MCF 10A (cell line): ENCODE measurements at regions not wholly inside any gene's neighbourhood (a gene's known extent, or its start where the extent isn't known, plus 50 kb on each side); places are given as distances from the start of the nearest gene placed in this dataset.

Source experiments
- BruUV-seq: library from RNA; stranded (reverse); fragments of 400-500 nt; replicated peaks from 2 replicates; lab custom pipeline; 2021; lab: Mats Ljungman, UMichigan
- CTCF ChIA-PET: fragments of 300-600 bp; sonication (Branson Sonifier 250); formaldehyde crosslinking; extraction: SDS; loops from one replicate; lab custom pipeline; 2021; ENCODE audit warnings: antibody characterized with exemption, inconsistent platforms; lab: Yijun Ruan, JAX
- POLR2A ChIA-PET: fragments of 300-600, 350-650 bp; sonication (Branson Sonifier 250); formaldehyde crosslinking; extraction: SDS; loops from one replicate; lab custom pipeline; 2020; ENCODE audit warnings: antibody characterized with exemption, inconsistent platforms; lab: Yijun Ruan, JAX
- DNase-seq: peaks from one replicate; pipeline ENCODE4 v3.0.0-alpha.2; 2018; ENCODE audit not compliant: unreplicated experiment
- H3K27ac Mint-ChIP-seq: one replicate; pipeline ENCODE4 v1.8.0; 2022; ENCODE audit warnings: mild to moderate bottlenecking, low read depth, mixed read lengths; ENCODE audit not compliant: unreplicated experiment
- H3K27me3 Mint-ChIP-seq: one replicate; pipeline ENCODE4 v1.8.0; 2022; ENCODE audit warnings: mixed read lengths; ENCODE audit not compliant: insufficient read depth, unreplicated experiment
- H3K36me3 Mint-ChIP-seq: one replicate; pipeline ENCODE4 v1.8.0; 2022; ENCODE audit warnings: mild to moderate bottlenecking, moderate library complexity, mixed read lengths; ENCODE audit not compliant: insufficient read depth, unreplicated experiment
- H3K4me1 Mint-ChIP-seq: one replicate; pipeline ENCODE4 v1.8.0; 2022; ENCODE audit warnings: mixed read lengths; ENCODE audit not compliant: insufficient read depth, unreplicated experiment
- H3K4me3 Mint-ChIP-seq: one replicate; pipeline ENCODE4 v1.8.0; 2022; ENCODE audit warnings: mild to moderate bottlenecking, moderate library complexity, mixed read lengths; ENCODE audit not compliant: unreplicated experiment
- H3K9me3 Mint-ChIP-seq: one replicate; pipeline ENCODE4 v1.8.0; 2022; ENCODE audit warnings: mixed read lengths; ENCODE audit not compliant: unreplicated experiment
- CTCF ChIP-seq: fragments of 200-600 bp; IDR thresholded peaks from one replicate; pipeline ENCODE4 v1.8.0; 2022; ENCODE audit warnings: antibody characterized with exemption, mild to moderate bottlenecking; ENCODE audit not compliant: unreplicated experiment
- intact Hi-C: fragments of 100-400 bp; cut with micrococcal nuclease; formaldehyde crosslinking; loops from 2 replicates; pipeline ENCODE4 v1.14.1; 2022

- no peak for TF ChIP-seq CTCF
- Mint-ChIP-seq H3K27me3 (no peaks in the 10 kb centered on the region), H3K36me3 (no peaks in the 10 kb centered on the region), H3K4me1 (peaks cover 16% of the 10 kb centered on the region), H3K9me3 (no peaks in the 10 kb centered on the region), H3K4me3 (peak overlapping the region; percentile 34), H3K27ac (peak overlapping the region; percentile 95)
- DNase-seq: peak; percentile 86
- intact Hi-C loops: loop anchor here (2.0 kb wide), 1 partner anchor 1070 kb away; no protein-coding TSS in a partner anchor
- no TSS peak for BruUV-seq
- ChIA-PET POLR2A (no interaction called here), CTCF (no interaction called here)
Measured at GRCh38 chr4:14726877-14727361, 275.4 kb upstream of the CPEB2 start.

GRCh38 chr4:14729282-14730000, 272.8 kb upstream of the CPEB2 start:
- ChIA-PET CTCF (interaction anchor here (0.6 to 1.0 kb wide), 5 partner anchors 21 to 739 kb away, joined by 3 to 4 read pairs (median 3); no protein-coding TSS in a partner anchor), POLR2A (interaction anchor here (0.6 to 1.1 kb wide), 2 partner anchors 42 to 746 kb away, joined by 3 read pairs; no protein-coding TSS in a partner anchor)
- intact Hi-C loops: no loop called here
- no peak for DNase-seq
- Mint-ChIP-seq H3K36me3 (peaks cover 7% of the 10 kb centered on the region), H3K4me1 (peaks cover 16% of the 10 kb centered on the region), H3K4me3 (no peak overlapping the region), H3K27ac (no peak overlapping the region), H3K27me3 (no peaks in the 10 kb centered on the region), H3K9me3 (no peaks in the 10 kb centered on the region)
- no TSS peak for BruUV-seq
- no peak for TF ChIP-seq CTCF

- no peak for TF ChIP-seq CTCF
- Mint-ChIP-seq H3K9me3 (no peaks in the 10 kb centered on the region), H3K27ac (no peak overlapping the region), H3K4me3 (no peak overlapping the region), H3K4me1 (no peaks in the 10 kb centered on the region), H3K27me3 (no peaks in the 10 kb centered on the region), H3K36me3 (no peaks in the 10 kb centered on the region)
- POLR2A ChIA-PET: interaction anchor here (0.6 to 0.9 kb wide), 2 partner anchors 8 to 39 kb away, joined by 3 read pairs; no protein-coding TSS in a partner anchor
- CTCF ChIA-PET: no interaction called here
- intact Hi-C loops: loop anchor here (5.0 kb wide), 1 partner anchor 1090 kb away; no protein-coding TSS in a partner anchor
- DNase-seq: no peak
- BruUV-seq: no TSS peak
Measured at GRCh38 chr4:14742054-14742453, 260.2 kb upstream of the CPEB2 start.

- TF ChIP-seq CTCF: no peak
- H3K4me3 Mint-ChIP-seq: no peak overlapping the region
- H3K9me3 Mint-ChIP-seq: no peaks in the 10 kb centered on the region
- no TSS peak for BruUV-seq
- H3K4me1 Mint-ChIP-seq: no peaks in the 10 kb centered on the region
- POLR2A ChIA-PET: no interaction called here
- CTCF ChIA-PET: no interaction called here
- DNase-seq: no peak
- no peak overlapping the region for H3K27ac Mint-ChIP-seq
- intact Hi-C loops: loop anchor here (5.0 kb wide), 1 partner anchor 1091 kb away; no protein-coding TSS in a partner anchor
- H3K27me3 Mint-ChIP-seq: no peaks in the 10 kb centered on the region
- no peaks in the 10 kb centered on the region for H3K36me3 Mint-ChIP-seq
Measured at GRCh38 chr4:14743172-14743571, 259.1 kb upstream of the CPEB2 start.
